ENCODE measurements at regions not wholly inside any gene's neighbourhood (a gene's known extent, or its start where the extent isn't known, plus 50 kb on each side); places are given as distances from the start of the nearest gene placed in this dataset.

DNA sequence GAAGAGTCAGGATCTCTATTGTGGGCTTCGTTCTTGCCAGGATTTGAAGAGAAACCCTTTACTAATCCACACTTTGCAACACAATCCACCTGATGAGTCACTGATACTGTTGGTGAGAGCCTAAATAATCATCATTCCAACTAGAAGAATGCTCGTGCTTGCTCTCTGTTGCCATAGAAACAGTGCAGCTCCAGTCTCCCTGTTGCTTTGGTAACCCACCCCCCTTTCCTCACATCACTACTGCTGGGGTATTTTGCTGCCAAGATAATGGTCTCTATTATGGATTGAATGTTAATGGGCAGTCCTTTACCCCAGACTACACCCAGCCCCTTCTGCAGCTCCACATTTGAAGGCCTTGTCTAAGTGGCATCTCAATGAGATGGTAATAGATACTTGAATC is 190.4 kb downstream of the ABCC12 start:
- no peak for TF ChIP-seq POLR2A (IDR thresholded peaks at IDR 0.05; ENCODE audit: low read length)
- no peak for TF ChIP-seq GATA1 (IDR thresholded peaks at IDR 0.05; ENCODE audit: low read depth, low read length)

Data from erythroblast (primary cell).